SU-DHL-6 (cell line): ENCODE measurements at regions not wholly inside any gene's neighbourhood (a gene's known extent, or its start where the extent isn't known, plus 50 kb on each side); places are given as distances from the start of the nearest gene placed in this dataset.
"Not testable (repeated sequence)": the region's sequence is repeated elsewhere in the genome, so short reads cannot be mapped to it uniquely, and the experiment has no call there.

Source experiments
- H2AFZ ChIP-seq: fragments of 200-600 bp; sonication (generic); 2 replicates; pipeline ENCODE4 v1.6.1; 2014; ENCODE audit warnings: low read depth, mild to moderate bottlenecking, moderate library complexity, mixed read lengths, antibody characterized with exemption, low read length; ENCODE audit not compliant: severe bottlenecking
- H3F3A ChIP-seq: fragments of 200-600 bp; shearing (Covaris generic); 2 replicates; pipeline ENCODE4 v1.6.0; 2016; ENCODE audit warnings: antibody characterized with exemption, mild to moderate bottlenecking; ENCODE audit not compliant: insufficient read depth
- H3K27ac ChIP-seq: fragments of 200-600 bp; sonication (generic); 2 replicates; pipeline ENCODE4 v1.5.1; 2016; ENCODE audit warnings: low read depth, mild to moderate bottlenecking, low read length, moderate library complexity, mixed read lengths
- H3K27me3 ChIP-seq: fragments of 200-600 bp; sonication (generic), shearing (Covaris generic); 2 replicates; pipeline ENCODE4 v1.6.0; 2014; ENCODE audit warnings: mild to moderate bottlenecking, low read length
- H3K36me3 ChIP-seq: fragments of 200-600 bp; sonication (generic); 2 replicates; pipeline ENCODE4 v1.6.1; 2014; ENCODE audit warnings: mild to moderate bottlenecking, low read length, mixed read lengths
- H3K4me2 ChIP-seq: fragments of 300-600, 200-600 bp; shearing (Covaris generic), sonication (generic); 2 replicates; pipeline ENCODE4 v1.6.0; 2014; ENCODE audit warnings: low read length, low read depth, mild to moderate bottlenecking; ENCODE audit not compliant: poor library complexity, severe bottlenecking
- H3K4me3 ChIP-seq: fragments of 200-600 bp; sonication (generic); 2 replicates; pipeline ENCODE4 v1.5.1; 2014; ENCODE audit warnings: antibody characterized with exemption, low read length, mild to moderate bottlenecking, mixed read lengths; ENCODE audit not compliant: insufficient read depth, poor library complexity, severe bottlenecking
- H3K79me2 ChIP-seq: fragments of 200-600 bp; sonication (generic); 2 replicates; pipeline ENCODE4 v1.6.1; 2014; ENCODE audit warnings: mild to moderate bottlenecking, low read length, moderate library complexity; ENCODE audit not compliant: insufficient read depth
- H3K9ac ChIP-seq: fragments of 200-600 bp; sonication (generic); 2 replicates; pipeline ENCODE4 v1.7.0; 2014; ENCODE audit warnings: mild to moderate bottlenecking, low read length
- H3K9me2 ChIP-seq: fragments of 200-600 bp; sonication (generic); replicated peaks from 2 replicates; pipeline ENCODE4 v1.6.1; 2014; ENCODE audit warnings: low read length; ENCODE audit not compliant: insufficient read depth
- H3K9me3 ChIP-seq: fragments of 200-600 bp; sonication (generic); 2 replicates; pipeline ENCODE4 v1.6.1; 2014; ENCODE audit warnings: low read length, mixed read lengths; ENCODE audit not compliant: insufficient read depth
- H4K20me1 ChIP-seq: fragments of 200-600 bp; sonication (generic); 2 replicates; pipeline ENCODE4 v1.6.1; 2014; ENCODE audit warnings: low read depth, mild to moderate bottlenecking, antibody characterized with exemption, low read length, moderate library complexity, mixed read lengths
- EZH2phosphoT487 ChIP-seq: fragments of 200-600 bp; sonication (generic), shearing (Covaris generic); conservative IDR thresholded peaks from 2 replicates; pipeline ENCODE4 v1.6.1; 2018; ENCODE audit warnings: mild to moderate bottlenecking, antibody characterized with exemption, low read length, moderate library complexity, mixed read lengths
- TF ChIP-seq, protein P1 (sequence below): fragments of 200-600 bp; sonication (generic); IDR thresholded peaks from one replicate; pipeline ENCODE4 v1.5.1; 2017; ENCODE audit warnings: antibody characterized with exemption, mild to moderate bottlenecking, low read length, moderate library complexity; ENCODE audit not compliant: insufficient read depth, poor library complexity, severe bottlenecking

DNA sequence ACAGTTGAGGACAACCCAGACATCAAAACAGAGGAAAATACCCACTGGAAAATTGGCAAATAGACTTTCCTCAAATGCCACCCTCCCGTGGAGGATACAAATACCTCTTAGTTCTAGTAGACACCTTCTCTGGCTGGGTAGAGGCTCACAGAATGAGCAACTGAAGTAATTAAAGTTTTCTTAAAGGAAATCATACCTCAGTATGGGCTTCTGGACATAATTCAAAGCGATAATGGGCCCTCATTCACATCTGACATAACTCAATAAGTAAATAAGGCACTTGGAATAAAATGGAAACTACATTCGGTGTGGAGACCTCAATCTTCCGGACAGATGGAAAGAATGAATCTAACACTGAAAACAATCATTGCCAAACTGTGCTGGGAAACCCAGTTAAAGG is 115.2 kb upstream of the PLCL2 start:
- H3K79me2 ChIP-seq: no peaks in the 10 kb centered on the region
- no peaks in the 10 kb centered on the region for H3K9me3 ChIP-seq
- no peak overlapping the region for H3K9ac ChIP-seq
- H2AFZ ChIP-seq: no peak overlapping the region
- H3F3A ChIP-seq: no peaks in the 10 kb centered on the region
- H3K27me3 ChIP-seq: no peaks in the 10 kb centered on the region
- no peaks in the 10 kb centered on the region for H3K9me2 ChIP-seq
- no peaks in the 10 kb centered on the region for H3K36me3 ChIP-seq
- H4K20me1 ChIP-seq: no peaks in the 10 kb centered on the region
- no peak overlapping the region for H3K4me3 ChIP-seq
- no peak overlapping the region for H3K27ac ChIP-seq
- H3K4me2 ChIP-seq: no peak overlapping the region
- TF ChIP-seq EZH2phosphoT487: no peak
- TF ChIP-seq, protein P1, sequence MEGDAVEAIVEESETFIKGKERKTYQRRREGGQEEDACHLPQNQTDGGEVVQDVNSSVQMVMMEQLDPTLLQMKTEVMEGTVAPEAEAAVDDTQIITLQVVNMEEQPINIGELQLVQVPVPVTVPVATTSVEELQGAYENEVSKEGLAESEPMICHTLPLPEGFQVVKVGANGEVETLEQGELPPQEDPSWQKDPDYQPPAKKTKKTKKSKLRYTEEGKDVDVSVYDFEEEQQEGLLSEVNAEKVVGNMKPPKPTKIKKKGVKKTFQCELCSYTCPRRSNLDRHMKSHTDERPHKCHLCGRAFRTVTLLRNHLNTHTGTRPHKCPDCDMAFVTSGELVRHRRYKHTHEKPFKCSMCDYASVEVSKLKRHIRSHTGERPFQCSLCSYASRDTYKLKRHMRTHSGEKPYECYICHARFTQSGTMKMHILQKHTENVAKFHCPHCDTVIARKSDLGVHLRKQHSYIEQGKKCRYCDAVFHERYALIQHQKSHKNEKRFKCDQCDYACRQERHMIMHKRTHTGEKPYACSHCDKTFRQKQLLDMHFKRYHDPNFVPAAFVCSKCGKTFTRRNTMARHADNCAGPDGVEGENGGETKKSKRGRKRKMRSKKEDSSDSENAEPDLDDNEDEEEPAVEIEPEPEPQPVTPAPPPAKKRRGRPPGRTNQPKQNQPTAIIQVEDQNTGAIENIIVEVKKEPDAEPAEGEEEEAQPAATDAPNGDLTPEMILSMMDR: no peak

DNA sequence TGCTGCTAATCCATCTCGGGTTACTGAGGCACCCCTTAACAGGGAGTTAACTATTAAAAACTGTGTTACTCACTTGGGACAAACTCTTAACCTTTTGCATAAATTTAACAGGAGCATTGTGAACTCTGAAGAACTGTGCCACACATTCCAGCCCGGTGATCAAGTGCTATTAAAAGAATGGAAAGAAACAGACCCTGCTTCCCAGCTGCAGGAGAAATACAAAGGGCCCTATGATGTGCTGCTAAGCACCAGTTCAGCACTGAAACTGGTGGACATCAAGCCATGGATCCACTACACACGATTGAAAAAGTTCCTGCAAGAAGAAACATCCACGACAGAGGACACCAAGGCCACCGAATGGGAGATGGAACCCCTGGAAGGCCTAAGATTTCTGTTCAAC is 114.7 kb upstream of the PLCL2 start:
- Histone ChIP-seq H3K27ac (no peak overlapping the region), H3K9ac (no peak overlapping the region), H3K27me3 (no peaks in the 10 kb centered on the region), H3K36me3 (no peaks in the 10 kb centered on the region), H3K4me2 (no peak overlapping the region), H3K4me3 (no peak overlapping the region), H2AFZ (no peak overlapping the region), H3K9me3 (no peaks in the 10 kb centered on the region), H3F3A (no peaks in the 10 kb centered on the region), H3K9me2 (no peaks in the 10 kb centered on the region), H4K20me1 (no peaks in the 10 kb centered on the region), H3K79me2 (no peaks in the 10 kb centered on the region)
- TF ChIP-seq, protein P1: no peak
- TF ChIP-seq EZH2phosphoT487: no peak

DNA sequence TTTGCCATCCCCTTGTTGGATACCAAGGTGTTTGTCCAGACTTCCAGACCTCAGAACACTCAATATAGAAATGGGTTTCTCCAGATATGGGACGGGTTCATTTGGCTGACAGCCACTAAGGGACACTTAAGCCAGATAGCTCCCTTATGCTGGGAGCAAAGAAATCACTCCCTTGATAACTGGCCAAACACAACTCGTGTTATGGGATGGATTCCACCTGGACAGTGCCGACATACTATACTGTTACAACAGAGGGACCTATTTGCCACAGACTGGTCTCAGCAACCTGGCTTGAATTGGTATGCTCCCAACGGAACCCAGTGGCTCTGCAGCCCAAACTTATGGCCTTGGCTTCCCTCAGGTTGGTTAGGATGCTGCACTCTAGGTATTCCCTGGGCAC is 114.0 kb upstream of the PLCL2 start:
- no peak overlapping the region for H3K4me3 ChIP-seq
- no peaks in the 10 kb centered on the region for H3K9me3 ChIP-seq
- no peaks in the 10 kb centered on the region for H3K79me2 ChIP-seq
- H4K20me1 ChIP-seq: no peaks in the 10 kb centered on the region
- no peak overlapping the region for H3K4me2 ChIP-seq
- no peak for TF ChIP-seq EZH2phosphoT487
- TF ChIP-seq, protein P1: no peak
- H3K36me3 ChIP-seq: no peaks in the 10 kb centered on the region
- no peak overlapping the region for H2AFZ ChIP-seq
- H3K27me3 ChIP-seq: no peaks in the 10 kb centered on the region
- no peaks in the 10 kb centered on the region for H3F3A ChIP-seq
- H3K9ac ChIP-seq: no peak overlapping the region
- H3K27ac ChIP-seq: no peak overlapping the region
- no peaks in the 10 kb centered on the region for H3K9me2 ChIP-seq

DNA sequence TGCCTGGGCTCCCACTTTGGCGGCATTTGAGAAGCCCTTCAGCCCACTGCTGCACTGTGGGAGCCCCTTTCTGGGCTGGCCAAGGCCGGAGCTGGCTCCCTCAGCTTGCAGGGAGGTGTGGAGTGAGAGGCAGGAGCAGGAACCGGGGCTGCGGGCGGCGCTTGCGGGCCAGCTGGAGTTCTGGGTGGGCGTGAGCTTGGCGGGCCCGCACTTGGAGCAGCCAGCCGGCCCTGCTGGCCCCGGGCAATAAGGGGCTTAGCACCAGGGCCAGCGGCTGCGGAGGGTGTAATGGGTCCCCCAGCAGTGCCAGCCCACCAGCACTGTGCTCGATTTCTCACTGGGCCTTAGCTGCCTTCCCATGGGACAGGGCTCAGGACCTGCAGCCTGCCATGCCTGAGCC is 111.2 kb upstream of the PLCL2 start:
- H3F3A ChIP-seq, H4K20me1 ChIP-seq: not testable (repeated sequence)

DNA sequence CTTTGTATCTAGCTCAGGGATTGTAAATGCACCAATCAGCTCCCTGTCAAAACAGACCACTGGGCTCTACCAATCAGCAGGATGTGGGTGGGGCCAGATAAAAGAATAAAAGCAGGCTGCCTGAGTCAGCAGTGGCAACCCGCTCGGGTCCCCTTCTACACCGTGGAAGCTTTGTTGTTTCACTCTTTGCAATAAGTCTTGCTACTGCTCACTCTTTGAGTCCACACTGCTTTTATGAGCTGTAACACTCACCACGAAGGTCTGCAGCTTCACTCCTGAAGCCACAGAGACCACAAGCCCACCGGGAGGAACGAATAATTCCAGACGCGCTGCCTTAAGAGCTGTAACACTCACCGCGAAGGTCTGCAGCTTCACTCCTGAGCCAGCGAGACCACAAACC is 110.2 kb upstream of the PLCL2 start:
- H3K36me3 ChIP-seq, H2AFZ ChIP-seq, H3K9me2 ChIP-seq, H3K9ac ChIP-seq, H3K27ac ChIP-seq, H4K20me1 ChIP-seq, H3F3A ChIP-seq, H3K79me2 ChIP-seq, H3K9me3 ChIP-seq, H3K27me3 ChIP-seq, H3K4me3 ChIP-seq, H3K4me2 ChIP-seq: not testable (repeated sequence)

More for the DNA sequence above, 111.2 kb upstream of the PLCL2 start:
- not testable (repeated sequence) for H3K9ac ChIP-seq, H3K27ac ChIP-seq, H2AFZ ChIP-seq, H3K9me3 ChIP-seq, H3K36me3 ChIP-seq, H3K4me2 ChIP-seq, H3K27me3 ChIP-seq, H3K9me2 ChIP-seq, H3K79me2 ChIP-seq, H3K4me3 ChIP-seq
